GM10266 (cell line): ENCODE measurements at regions not wholly inside any gene's neighbourhood (a gene's known extent, or its start where the extent isn't known, plus 50 kb on each side); places are given as distances from the start of the nearest gene placed in this dataset.

Experiments
- DNase-seq: peaks from one replicate; pipeline ENCODE4 v3.0.0; 2012; ENCODE audit errors: extremely low spot score
- TF ChIP-seq, protein P1 (sequence below): IDR thresholded peaks from 2 replicates; pipeline ENCODE4 v1.5.1; 2012; ENCODE audit warnings: mild to moderate bottlenecking, low read depth; ENCODE audit not compliant: control insufficient read depth, insufficient read depth; ENCODE audit errors: missing control alignments

DNA sequence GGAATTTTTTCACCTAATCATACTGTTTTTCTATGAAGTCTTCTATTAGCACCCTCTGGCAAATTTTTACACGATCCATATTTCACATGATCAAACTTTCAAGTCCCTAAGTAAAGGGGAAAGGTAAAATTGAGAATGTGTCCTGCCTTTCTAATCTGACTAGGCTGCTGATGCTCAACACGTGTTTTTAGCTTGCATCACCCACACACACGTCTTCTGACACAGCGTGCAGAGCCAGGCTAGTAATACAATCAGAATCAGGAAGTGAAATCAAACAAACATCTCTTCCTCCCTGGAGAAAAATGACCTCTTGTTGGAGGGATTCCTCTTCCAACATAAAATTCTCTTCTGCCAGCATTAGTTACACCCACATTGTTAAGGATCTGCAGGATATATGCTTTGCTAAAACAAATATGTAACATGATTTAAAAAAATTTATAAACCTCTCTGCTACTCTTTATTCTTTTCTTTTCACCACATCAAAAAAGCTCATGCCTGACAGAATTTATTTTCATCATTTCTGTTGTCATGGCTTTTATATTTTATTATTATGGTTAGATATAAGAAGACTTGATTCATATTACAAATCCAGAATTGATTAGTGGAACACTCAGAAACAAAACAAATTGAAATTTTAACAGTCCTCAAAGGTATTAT, 122.4 kb downstream of the RAP2B start:
- DNase-seq, result no peak
- TF ChIP-seq, protein P1, sequence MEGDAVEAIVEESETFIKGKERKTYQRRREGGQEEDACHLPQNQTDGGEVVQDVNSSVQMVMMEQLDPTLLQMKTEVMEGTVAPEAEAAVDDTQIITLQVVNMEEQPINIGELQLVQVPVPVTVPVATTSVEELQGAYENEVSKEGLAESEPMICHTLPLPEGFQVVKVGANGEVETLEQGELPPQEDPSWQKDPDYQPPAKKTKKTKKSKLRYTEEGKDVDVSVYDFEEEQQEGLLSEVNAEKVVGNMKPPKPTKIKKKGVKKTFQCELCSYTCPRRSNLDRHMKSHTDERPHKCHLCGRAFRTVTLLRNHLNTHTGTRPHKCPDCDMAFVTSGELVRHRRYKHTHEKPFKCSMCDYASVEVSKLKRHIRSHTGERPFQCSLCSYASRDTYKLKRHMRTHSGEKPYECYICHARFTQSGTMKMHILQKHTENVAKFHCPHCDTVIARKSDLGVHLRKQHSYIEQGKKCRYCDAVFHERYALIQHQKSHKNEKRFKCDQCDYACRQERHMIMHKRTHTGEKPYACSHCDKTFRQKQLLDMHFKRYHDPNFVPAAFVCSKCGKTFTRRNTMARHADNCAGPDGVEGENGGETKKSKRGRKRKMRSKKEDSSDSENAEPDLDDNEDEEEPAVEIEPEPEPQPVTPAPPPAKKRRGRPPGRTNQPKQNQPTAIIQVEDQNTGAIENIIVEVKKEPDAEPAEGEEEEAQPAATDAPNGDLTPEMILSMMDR, result no peak

- DNase-seq, result no peak
- TF ChIP-seq, protein P1, result no peak
These were observed 123.2 kb downstream of the RAP2B start for GRCh38 chr3:153285194-153285641.

GRCh38 chr3:153285982-153286381, 124.0 kb downstream of the RAP2B start:
- TF ChIP-seq, protein P1, result no peak

GRCh38 chr3:153287017-153287416, 125.0 kb downstream of the RAP2B start:
- TF ChIP-seq, protein P1, result no peak
- DNase-seq, result no peak

More at GRCh38 chr3:153285982-153286381, 124.0 kb downstream of the RAP2B start:
- DNase-seq, result no peak

GRCh38 chr3:153289334-153289808, 127.3 kb downstream of the RAP2B start:
- no peak for DNase-seq

DNA sequence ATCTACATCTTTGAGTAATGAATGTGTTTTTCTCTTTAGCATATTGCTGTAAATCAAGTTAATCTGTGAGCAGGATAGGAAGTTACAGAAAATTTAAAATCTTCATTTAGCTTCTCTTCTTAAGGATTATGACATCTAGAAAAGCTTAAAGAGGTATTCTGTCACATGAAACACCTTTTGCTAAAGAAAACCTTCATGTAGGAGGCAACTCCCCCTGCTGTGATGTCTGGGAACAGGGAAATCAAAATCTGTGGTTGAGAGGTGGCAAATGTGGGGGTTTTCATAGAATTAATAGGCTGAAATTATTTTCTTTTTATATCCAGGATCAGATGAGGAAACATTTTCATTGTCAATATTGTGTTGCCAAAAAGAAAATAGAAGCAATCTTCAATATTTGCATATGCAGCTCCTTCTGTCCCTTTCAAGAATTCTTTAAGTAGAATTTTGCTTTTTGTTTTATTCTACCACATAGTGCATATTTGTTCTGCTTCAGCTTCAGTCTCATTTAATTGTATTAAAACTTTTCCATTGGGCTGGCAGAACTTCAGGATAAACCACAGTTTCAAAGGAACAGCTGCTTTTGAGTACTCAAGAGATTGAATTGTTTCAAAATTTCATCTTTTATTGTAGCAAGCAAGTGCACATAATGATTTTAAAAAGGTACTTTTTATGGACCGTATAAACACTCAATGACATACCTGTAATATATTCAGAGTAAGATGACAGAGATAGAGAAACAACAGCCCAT, 128.4 kb downstream of the RAP2B start:
- no peak for DNase-seq
- TF ChIP-seq, protein P1, result peak; percentile 12

More at GRCh38 chr3:153289334-153289808, 127.3 kb downstream of the RAP2B start:
- TF ChIP-seq, protein P1, result no peak
